GM19240 (cell line): ENCODE measurements at regions not wholly inside any gene's neighbourhood (a gene's known extent, or its start where the extent isn't known, plus 50 kb on each side); places are given as distances from the start of the nearest gene placed in this dataset.

ENCODE experiments used
- DNase-seq: peaks from one replicate; pipeline ENCODE4 v3.0.0; 2011; ENCODE audit warnings: low spot score; ENCODE audit not compliant: insufficient read length

DNA sequence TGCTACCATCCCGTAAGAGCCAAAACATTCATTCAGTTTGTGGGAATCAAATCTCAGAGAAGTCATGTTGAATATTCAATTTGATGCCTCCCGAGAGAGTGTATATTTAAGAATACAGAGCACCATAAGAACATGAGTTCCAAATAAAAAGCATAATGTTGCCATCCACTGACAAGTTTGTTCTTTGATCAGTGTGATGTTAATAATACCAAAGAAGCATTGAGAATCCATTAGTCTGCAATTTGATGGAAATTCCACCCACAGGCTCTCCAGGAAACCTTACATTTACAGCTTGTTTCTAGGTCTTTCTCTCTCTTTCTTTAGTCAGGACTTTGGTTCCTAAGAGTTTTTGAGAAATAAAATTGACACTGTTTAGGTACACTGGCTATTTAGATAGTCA lies 200.6 kb upstream of the SFRP2 start:
- DNase-seq, result no peak

GRCh38 chr4:153988492-153989363 lies 199.8 kb upstream of the SFRP2 start:
- no peak for DNase-seq

- DNase-seq, result no peak
Measured at GRCh38 chr4:153987291-153987690, 198.4 kb upstream of the SFRP2 start.

- DNase-seq, result no peak
Measured at GRCh38 chr4:153976954-153977353, 188.1 kb upstream of the SFRP2 start.

GRCh38 chr4:153974452-153974851 lies 185.6 kb upstream of the SFRP2 start:
- no peak for DNase-seq

- no peak for DNase-seq
Measured at GRCh38 chr4:153973942-153974341, 185.1 kb upstream of the SFRP2 start.

GRCh38 chr4:153971899-153972298 lies 183.0 kb upstream of the SFRP2 start:
- no peak for DNase-seq

- no peak for DNase-seq
Measured at GRCh38 chr4:153970169-153970568, 181.3 kb upstream of the SFRP2 start.

GRCh38 chr4:153969542-153969941 lies 180.7 kb upstream of the SFRP2 start:
- no peak for DNase-seq

GRCh38 chr4:153966641-153967040 lies 177.8 kb upstream of the SFRP2 start:
- no peak for DNase-seq

DNA sequence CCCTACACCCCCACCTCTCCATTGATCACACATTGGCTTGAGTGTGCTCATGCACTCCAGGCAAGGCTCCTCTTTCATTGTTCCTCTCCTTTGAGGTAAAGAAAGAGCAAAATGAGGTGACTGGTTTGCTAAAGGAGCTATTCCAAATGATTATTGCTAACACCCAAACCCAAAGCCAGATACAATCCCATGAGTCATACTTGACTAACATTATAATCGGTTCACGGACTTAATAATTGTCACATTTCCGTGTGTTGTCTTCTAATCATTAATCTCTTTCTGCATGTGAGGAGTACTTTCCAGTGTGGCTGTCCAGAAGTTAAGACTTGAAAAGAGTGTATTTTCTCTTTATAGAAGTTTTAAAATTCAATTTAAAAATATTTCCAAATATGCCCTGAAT lies 174.3 kb upstream of the SFRP2 start:
- no peak for DNase-seq

DNA sequence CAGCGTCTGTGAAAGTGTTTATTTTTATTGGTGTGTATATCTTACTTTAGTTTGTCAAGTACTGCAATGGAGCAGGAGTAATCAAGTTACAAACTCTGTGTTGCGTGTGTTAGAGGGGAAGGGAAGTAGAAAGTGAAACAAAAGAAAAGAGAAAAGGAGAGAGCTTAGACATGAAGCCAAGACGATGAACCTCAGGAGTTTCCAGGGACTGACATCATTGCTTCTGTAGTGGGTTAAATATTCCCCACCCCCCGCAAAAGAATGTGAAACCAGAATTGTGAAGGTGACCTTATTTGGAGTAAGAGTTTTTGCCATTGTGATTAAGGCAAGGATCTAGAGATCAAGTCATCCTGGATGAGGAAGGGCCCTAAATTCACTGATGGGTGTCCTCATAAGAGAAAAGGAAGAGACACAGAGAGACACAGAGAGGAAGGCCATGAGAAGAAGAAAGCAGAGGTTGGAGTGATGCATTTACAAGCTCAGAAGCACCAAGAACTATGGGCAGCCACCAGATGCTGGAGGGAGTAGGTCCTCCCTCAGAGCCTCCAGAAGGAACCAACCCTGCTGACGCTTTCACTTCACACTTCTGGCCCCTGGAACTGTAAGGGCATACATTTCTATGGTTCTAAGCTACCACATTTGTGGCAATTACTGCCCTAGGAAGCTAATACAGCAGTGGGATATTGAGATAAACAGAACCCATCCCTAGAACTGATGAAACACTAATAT lies 173.6 kb upstream of the SFRP2 start:
- no peak for DNase-seq

- no peak for DNase-seq
Measured at GRCh38 chr4:153955327-153955726, 166.4 kb upstream of the SFRP2 start.

DNA sequence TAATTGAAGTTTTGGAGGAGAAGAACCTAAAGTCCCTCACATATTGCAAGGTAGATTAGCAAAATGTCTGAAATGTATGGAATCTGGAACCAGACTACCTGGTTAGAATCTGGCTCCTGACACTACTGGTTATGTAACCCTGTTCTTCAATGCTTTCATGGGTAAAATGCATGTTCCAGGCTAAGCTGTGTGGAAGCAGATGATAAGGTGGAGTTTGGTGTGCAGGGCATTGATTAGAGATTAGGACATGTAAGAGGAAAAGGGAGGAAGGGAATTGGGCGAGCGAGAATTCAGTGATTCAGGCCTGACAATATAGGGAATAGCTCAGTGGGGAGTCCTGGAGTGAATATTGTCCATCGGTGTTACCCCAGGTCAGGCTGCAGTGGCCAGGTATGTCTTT lies 165.8 kb upstream of the SFRP2 start:
- no peak for DNase-seq

- DNase-seq, result no peak
Measured at GRCh38 chr4:153950100-153950979, 161.5 kb upstream of the SFRP2 start.

- no peak for DNase-seq
Measured at GRCh38 chr4:153948041-153948440, 159.2 kb upstream of the SFRP2 start.

GRCh38 chr4:153947124-153947523 lies 158.2 kb upstream of the SFRP2 start:
- DNase-seq, result no peak

DNA sequence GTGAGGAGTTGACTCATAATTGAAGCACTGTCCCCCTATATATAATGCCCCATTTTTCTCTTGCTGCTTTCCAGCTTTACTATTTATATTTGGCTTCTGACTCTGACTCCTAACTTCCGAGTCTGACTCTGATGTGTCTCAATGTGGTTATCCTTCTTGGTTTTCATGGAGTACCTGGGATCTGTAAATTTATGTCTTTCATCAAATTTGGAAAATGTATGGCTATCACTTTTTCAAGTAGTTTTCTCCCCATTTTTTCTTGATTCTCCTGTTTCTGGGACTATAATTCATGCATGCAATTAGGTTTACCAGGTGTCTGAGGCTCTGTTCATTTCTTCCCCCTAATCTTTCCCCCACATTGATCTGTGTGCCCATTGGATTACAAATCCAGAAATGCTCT lies 156.8 kb upstream of the SFRP2 start:
- DNase-seq, result no peak

DNA sequence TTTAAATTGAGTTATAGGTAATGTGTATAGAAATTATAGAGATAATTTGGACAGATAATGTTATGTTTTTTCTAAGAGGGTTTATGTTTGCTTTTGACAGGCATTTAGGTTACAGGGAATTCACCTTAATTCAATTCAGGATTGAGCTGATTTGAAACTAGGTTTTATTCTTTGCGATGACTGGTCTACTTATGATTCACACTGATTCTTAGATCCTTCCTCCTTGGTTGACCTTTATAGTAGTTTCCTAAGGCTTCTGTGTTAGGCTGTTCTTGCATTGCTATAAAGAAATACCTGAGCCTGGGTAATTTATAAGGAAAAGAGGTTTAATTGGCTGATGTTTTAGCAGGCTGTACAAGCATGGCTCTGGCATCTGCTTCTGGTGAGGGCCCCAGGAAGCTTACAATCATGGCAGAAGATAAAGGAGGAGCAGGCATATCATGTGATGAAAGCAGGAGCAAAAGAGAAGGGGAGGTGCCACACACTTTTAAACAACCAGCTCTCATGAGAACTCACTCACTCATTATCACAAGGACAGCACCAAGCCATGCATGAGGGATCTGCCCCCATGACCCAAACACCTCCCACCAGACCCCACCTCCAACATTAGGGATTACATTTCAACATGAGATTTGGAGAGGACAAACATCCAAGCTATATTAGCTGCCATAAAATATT lies 155.0 kb upstream of the SFRP2 start:
- no peak for DNase-seq

GRCh38 chr4:153940916-153941315 lies 152.0 kb upstream of the SFRP2 start:
- DNase-seq, result no peak

DNA sequence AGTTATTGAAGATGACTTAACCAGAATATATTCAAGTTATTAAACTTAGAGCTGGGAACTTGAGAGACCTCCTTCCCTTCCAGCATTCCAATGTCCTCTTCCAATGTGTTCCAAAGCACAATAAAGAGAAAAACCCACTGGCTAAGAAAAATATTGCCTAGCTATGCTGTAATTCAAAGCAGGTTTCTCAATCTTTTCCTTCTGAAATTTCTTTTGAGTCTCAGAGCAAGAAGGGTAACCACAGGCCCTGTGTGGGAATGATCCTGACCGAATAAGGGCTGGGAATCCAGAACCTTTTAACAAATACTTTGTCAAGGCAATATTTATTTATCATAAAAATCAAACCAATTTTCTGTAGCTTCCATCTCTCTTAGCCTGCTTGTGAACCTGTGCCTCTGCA lies 150.7 kb upstream of the SFRP2 start:
- no peak for DNase-seq
